GM21717 (cell line): ENCODE measurements at regions not wholly inside any gene's neighbourhood (a gene's known extent, or its start where the extent isn't known, plus 50 kb on each side); places are given as distances from the start of the nearest gene placed in this dataset.

Source experiments
- ATAC-seq: cut with Tn5 transposase; IDR thresholded peaks from one replicate; pipeline ENCODE4 v1.9.1; 2021; ENCODE audit warnings: mild to moderate bottlenecking, moderate library complexity; ENCODE audit not compliant: unreplicated experiment

DNA sequence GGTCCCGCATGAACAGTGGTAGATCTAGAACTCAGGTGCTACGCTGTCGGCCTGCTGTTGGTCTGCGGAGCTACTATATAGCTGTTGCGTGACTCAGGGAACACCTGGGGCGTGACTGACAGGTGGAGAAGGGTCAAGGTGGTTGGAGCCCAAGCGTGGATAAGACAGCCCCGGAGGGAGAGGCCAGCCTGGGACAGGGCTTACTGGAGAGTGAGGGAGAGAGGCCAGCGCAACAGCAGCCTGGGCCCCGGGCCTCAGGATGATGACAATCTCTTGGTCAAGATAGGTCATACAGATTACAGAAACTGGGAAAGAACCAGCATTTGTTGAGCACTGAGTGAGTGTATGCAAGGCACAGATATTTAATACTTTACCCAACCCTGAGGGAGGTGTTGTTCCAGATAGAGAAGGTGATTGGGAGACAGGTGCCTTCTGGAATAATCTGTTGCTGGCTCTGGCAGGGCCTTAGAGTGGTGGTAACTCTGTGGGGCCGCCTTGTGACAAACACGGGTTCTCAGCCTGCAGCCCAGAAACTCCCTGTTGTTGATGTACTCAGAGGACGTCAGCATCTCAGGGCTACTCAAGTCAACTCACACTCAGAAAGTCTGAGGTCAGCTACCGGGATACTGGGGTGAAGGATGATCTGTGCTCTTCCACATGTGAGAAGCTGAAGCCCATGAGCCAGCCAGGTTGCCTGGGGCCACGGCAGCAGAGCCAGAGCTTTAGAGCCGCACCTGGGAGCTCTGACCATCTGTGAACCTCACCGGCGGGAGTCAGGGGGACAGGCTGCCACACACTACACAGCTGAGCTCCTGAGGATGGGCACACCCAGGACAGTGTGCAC, 265.4 kb upstream of the HES1 start:
- ATAC-seq, result no peak

DNA sequence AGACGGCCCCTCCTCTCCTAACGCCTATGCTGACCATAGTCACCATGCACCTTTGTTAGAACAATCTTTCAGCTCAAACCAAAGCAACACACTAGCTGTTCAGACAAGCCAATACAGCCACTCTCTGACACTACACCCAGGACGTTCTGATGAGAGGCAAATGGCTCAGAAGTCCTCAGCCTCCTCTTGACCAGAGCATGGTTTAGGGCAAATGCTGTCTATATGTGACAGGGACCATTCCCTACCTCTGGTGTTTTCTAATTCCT, 264.8 kb upstream of the HES1 start:
- ATAC-seq, result no peak

DNA sequence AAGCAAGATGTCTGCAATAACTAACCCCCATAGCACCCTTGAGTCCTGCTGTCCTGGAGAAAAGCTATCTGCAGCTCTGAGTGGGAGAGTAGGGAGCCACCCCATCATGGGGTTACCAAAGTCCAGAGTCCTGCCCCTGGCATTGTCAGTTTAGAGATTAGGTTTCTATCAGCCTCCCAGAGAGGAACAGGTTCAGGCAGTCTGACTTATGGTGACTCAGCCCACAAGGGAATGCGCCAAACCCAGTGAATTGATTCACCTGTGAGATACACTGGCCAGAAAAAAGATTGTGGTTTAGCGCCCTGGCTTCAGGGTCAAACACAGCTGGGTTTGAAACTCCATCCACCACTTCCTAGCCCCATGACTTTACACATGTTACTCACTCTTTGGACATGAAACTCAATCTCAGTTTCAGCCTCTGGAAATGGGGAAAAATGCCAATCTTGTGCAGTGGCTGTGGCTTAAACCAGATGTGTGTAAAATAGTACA, 263.6 kb upstream of the HES1 start:
- ATAC-seq, result peak; percentile 64

DNA sequence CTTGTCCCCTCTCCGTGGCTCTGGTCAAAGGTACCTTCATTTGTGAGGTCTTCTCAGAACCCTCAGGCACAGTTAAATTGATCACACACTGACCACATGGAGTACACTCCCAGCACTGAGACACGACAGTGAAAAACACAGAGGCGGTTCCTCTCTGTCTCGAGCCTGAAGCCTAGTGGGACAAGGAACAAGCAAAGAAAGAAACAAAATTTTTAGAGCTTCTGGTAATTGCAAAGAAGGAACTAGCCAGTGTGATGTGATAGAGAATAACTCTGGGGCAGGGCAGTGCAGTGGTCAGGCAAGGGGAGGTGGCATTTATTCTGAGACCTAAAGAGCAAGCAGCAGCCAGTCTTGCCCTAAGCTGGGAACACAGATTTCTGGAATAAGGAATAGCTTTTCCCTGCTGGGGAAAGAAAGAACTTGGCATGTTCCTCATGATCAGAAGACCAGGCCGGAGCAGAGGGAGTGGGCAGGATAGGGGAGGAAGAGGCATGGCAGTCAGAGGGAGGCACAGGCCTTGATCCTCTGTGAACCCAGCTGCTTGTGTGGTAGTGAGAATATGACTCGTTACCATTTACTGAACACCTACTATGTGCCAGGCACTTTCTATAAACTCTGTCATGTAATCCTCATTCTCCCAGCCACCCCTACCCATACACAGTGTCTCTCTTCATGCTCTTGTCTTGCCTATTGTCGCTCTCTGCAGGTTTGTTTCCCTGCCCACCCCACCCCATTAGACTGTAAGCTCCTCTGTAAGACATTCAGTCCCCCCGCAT, 262.3 kb upstream of the HES1 start:
- ATAC-seq, result no peak

DNA sequence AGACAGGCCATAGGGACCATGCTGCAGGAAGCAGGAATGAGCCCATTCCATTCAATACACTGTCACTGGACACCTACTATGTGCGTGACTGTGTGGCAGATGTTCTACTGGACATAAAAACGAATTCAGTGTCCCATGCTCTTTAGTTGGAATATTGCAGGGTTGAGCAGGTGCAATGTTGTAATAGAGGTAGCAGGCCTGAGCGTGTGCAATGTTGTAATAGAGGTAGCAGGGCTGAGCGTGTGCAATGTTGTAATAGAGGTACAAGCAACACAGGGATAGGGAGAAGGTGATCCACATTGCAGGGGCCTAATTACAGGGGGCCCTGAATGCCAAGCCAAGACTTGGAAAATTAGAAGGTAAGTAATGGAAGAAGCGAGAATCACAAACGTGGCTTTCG, 261.4 kb upstream of the HES1 start:
- no peak for ATAC-seq

DNA sequence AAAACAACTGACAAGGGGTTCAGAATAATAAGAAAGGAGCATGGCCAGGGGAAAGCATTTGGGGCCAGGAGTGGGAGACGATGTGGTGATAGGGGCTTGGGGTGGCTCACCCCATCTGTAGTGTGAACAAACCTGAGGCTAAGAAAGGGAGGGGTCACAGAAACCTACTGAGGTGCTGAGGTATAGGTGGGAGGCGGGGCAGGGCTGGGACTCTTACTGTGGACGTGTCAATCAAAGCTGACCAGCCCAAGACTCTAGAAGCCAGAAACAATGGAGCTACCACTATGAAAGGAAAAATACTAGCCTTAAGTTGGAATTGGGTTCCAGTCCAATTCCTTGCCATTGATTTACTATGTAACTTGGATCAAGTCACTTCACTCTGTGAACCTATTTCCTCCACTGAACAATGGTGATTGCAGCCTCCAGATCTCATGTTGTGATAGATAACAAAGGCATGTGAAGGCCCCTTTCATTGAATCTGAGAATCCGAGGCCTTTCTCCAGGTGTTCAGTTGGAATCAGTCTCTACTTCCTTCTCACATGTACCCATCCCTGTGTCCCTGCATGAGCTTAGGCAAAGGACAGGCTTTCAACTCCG, 260.9 kb upstream of the HES1 start:
- ATAC-seq, result no peak

DNA sequence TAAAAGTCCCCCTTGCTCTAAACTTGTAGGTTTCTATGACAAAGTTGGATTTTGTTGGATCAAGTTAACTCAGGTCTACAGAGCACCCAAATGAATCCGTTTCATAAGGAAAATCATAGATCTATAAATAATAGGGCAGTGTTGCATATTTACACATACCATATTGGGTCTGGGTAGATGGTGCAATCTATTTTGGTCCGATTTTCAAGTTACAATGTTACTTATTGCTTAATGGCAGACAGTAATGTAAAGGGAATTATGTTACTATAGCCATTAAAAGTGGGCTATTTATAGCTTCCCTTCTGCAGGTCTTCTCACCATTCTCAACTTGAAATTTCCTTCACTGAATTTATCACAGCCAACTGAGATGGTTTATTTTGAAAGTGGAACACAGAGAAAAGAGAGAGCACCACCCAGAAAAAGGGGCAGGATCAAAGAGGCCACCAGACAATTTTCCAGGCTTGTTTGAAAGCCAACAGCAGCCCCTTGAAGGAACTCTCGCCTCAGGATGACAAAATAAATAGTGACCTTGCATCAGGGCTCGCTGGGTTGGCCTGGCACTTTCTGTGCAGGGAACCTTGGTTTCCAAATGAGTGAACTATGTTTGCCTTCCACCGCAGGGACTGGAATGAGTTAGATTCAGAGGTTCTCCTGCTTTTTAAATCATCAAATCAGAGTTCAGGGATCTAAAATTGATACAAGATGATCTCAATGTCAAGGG, 260.2 kb upstream of the HES1 start:
- no peak for ATAC-seq

DNA sequence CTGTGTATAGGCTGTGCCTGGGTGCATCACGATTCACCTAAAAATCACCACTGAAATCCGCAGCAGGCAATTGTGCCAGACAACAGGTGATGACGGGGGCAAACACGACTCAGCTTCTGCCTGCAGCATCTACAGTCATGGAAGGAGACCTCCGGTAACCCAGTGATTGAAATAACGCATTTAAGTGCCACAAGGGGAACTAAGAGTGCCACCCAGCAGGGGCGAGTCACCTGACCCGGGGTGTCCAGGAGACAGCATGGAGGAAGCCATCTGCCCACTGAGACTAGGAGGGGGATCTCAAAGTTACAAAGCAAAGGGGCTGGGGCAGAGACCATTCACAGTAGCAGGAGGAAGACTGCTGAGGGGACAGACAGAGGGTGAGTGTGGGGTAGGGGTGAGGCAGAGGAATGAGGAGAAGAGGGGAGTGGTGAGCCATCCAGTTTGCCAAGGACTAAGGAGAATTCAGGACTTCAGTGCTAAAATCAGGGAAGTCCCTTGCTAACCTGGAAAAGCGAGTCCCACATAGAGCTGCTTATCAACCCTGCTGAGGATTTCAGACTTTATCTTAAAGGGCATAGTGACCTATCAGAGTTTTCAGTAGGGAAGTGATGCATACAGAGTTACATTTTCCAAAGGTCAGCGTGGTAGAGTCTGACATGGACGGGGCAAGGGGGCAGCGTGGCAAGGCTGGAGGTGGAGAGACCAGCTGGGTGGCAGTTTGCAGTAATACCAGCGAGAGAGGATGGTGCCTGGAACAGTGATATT, 256.7 kb upstream of the HES1 start:
- ATAC-seq, result no peak

DNA sequence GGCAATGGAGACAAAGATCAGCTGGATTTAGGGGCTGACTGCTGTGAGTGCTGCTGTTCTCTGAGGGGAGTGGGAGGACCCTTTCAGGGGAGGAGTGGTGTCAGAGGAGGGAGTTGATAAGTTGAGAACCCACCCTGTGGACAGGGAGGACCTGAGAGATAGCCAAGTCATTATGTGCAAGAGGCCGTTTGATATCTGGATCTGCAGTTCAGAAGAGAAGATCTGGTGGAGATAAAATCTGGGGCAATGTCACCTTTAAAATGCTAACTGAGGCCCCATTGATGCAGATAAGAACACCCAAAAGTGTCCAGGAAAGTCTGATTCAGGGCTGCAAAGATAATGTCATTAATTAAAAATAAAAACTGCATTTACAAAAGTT, 256.1 kb upstream of the HES1 start:
- ATAC-seq, result no peak

DNA sequence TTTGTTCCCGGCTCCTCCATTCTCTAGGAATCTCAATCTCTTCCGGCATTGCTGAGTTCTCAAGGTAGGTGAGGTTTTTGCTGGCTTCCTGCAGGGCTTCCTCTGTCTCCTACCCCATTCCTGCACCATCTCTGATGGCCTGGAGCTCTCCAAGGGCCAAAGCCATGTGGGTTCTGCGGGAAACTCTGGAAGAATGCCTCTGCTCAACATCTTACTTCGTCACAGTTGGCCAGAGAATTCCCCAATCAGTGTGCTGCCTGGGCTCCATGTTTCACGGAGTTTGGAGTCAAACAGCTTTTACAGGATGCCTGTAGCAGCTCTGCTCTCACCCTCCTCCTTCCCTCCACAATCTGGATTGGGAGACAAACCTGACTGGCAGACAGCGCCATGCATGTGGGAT, 253.9 kb upstream of the HES1 start:
- no peak for ATAC-seq

DNA sequence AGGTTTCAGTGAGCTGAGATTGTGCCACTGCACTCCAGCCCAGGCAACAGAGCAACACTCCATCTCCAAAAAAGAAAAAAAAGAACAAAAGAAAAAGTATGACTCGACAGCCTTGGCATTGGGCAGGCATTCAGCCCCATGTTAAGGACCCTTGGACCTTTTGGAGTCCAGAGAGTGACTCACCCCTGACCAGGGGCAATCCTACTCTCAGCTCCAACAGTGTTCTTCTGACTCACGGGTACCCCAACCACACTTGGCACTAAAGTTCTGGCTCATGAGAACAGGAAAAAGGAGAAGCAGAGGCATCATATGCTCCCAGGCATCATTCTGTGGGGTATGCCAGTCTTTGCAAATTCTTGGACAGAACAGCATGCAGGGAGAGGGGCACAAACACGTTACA, 252.4 kb upstream of the HES1 start:
- ATAC-seq, result no peak

DNA sequence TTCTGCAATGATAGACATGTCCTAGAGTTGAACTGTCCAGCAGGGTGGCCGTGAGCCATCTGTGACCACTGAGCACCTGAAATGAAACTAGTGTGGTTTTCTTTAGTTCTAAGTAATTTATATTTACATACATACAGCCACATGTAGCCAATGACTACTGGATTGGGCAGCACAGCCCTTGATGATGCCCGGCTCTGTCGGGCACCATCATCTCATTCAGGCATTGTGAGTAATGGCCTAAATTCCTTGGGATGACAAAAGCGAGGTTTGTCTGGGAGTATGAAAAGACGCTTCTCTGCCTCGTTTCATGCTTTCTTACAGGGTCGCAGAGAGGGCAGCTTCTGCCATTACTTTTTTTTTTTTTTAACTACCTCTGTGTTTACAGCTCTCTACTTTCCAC, 251.9 kb upstream of the HES1 start:
- ATAC-seq, result no peak

DNA sequence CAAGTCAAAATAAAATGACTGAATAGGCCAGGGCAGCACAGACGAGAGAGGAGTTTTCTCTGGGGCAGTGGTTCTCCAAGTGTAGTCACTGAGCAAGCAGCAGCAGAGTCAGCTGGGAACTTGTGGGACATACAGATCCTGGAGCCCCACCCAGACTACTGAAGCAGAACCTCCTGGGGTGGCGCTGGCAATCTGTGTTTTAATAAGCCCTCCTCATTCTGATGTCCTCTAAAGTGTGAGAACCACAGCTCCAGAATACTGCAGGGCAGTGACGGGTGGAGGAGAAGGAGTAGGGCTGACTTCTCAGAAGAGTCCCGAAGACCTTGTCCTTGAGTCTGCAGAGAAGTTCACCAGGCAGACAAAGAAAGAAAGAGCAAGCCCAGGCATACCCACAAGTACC, 251.3 kb upstream of the HES1 start:
- no peak for ATAC-seq

DNA sequence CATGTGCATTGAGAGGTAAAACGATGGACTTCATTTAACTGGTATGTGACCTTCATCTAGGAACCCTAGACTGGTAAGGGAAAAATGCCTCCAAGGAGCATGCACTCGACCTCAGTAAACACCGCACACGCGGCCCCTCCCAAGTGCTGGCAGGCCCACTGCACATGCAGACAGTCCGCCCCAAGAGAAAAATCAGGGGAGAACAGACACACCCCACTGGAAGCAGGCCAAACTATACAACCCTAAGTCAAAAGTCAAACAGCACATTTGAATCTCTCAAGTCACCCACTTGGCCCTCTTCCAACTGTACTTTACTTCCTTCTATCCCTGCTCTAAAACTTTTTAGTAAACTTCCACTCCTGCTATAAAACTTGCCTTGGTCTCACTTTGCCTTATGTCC, 250.1 kb upstream of the HES1 start:
- ATAC-seq, result no peak

DNA sequence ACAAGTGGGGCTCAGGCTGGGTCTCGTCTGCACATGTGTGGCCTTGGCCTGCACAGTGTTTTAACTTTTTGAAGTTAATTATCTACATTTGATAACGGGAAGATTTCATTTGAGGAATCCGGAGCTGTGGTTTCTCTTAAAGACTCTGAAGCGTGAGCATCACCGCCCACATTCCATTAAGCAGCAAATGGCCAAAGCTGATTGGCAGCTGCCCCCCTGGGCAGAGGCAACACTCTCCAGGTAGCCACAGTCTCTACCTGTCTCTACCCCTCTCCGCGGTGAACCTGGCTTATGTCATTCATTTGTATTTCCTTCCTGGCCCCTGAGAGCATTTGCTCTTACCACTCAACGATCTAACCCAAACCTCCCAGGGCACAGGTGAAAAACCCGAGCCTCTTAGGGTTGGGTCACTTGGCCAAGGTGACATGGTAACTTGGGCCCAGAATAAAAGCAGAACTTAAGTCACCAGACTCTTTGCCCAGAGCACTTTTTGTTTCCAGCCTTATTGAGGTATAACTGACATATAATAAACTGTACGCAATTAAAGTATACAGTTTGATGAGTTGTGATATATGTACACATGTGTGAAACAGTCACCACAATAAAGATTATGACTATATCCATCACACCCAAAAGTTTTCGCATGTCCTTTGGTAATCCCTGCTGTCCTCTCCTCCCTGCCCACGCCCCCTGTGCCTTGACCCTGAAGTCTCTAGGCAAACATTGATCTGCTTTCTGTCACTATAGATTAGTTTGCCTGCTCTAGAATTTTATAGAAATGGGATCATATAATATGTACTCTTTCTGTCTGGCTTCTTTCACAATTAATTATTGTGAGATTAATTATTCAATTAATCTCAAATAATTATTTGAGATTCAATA, 245.7 kb upstream of the HES1 start:
- no peak for ATAC-seq

DNA sequence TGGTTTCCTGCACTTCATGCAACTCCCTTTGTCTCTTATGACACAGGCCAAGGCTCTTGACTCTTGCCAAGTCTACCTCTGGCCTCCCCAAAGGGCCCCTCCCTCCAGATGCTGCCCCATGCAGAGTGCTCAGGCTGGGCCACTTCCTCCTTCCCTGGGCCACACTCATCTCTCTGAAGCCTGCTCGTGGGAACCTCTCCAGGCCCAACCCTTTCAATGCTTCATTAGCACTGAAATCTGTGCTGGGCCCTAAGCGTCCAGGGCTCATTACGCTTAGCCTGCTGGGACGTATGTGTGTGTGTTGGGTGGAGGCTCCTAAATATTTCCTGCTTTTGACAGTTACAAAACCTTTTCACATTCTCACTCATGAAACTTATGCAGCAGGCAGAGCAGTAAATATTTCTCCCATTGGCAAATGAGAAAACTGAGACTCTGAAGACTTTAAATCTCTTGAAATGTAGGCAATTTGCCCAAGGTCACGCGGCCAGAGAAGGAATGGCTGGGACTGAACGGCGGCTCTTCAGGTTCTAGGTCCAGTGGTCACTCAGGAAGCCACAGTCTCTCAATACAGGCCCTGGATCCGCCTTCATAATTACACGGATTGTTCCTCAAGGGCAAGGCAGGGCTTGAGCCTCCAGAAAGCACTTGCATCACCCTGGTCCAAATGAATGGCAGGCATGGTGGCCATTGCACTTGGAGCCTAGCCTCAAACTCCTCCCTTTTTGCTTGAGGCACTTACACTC, 241.7 kb upstream of the HES1 start:
- no peak for ATAC-seq

DNA sequence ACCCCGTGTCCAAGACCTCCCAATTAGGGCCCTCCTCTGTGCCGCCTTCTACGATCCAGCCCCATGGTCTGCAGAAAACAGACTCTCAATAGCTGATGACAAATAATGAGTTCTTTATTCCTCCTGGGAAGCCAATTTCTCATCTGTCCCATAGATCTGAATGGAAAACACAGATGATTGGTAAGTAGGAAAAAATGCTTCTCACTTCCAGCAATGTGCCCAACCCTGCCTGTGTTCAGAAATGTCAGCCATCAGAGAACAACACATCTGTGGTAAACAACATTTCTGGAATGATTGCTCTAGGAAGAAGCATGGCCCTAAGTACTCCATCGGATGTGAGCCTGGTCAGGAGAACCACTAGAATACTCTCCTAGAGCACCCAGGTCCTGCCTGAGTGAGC, 240.5 kb upstream of the HES1 start:
- no peak for ATAC-seq

DNA sequence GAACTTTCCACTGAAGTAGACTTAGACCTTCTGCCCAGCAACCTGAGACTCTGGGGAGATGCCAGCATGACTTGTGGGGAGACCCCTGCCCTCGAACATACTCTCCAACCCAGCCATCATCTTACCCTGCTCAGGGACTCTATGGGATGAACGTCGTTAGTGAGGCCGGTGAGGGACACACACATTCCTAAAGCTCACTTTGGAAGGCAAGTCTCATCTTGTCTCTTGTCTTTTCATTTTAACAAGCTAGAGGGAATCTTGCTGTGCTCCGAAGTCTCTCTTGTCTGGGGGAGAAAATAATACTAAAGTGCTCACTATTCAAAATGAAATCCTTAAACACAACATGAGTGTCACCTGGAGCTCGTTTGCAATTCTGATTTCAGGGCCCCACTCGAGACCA, 239.5 kb upstream of the HES1 start:
- ATAC-seq, result no peak

DNA sequence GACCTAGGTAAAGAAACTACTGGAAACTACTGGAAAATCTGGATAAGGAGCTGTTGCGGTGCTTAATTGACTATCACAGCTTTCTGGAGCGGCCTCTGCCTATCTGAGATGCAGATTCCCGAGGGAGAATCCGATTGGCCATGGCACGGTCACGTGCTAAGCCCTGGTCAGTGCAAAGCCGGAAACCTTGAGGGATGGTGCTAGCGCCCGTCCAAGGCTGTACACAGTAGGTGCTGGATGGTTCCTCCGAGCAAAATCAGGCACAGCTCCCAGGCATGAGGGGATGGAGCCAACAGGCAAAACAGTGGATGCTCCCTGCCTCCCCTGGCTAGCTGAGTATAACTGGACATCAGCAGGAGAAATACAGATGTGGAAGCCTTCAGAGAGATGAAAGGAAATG, 238.7 kb upstream of the HES1 start:
- no peak for ATAC-seq
